HepG2 (cell line): ENCODE measurements at regions not wholly inside any gene's neighbourhood (a gene's known extent, or its start where the extent isn't known, plus 50 kb on each side); places are given as distances from the start of the nearest gene placed in this dataset.

Source experiments
- ATAC-seq: fragments of 200-7000 bp; cut with Tn5 transposase; 3 replicates; pipeline ENCODE4 v1.9.1; 2020; ENCODE audit warnings: mild to moderate bottlenecking, moderate library complexity
- BruUV-seq: library from RNA; stranded (reverse); fragments of 400-500 nt; replicated peaks from 2 replicates; lab custom pipeline; 2021; lab: Mats Ljungman, UMichigan
- CTCF ChIA-PET: fragments of 300-600 bp; formaldehyde crosslinking; extraction: SDS; loops from one replicate; lab custom pipeline; 2021; ENCODE audit warnings: low total read pairs, inconsistent platforms, low intra/inter-chr PET ratio; lab: Yijun Ruan, JAX
- POLR2A ChIA-PET: fragments of 350-600 bp; sonication (Branson Sonifier 250); formaldehyde crosslinking; loops from one replicate; lab custom pipeline; 2020; ENCODE audit warnings: antibody characterized with exemption, inconsistent platforms; lab: Yijun Ruan, JAX
- DNase-seq: peaks from one replicate; pipeline ENCODE4 v3.0.0-alpha.2; 2015; ENCODE audit warnings: low spot score
- FAIRE-seq: peaks from 3 replicates; lab custom pipeline; 2011; peaks lifted over from hg19 to GRCh38; lab: Jason Lieb, UNC
- H2AFZ ChIP-seq: one replicate; pipeline ENCODE4 v1.6.1; 2011; ENCODE audit warnings: low read length, inconsistent platforms
- H3K27ac ChIP-seq: fragments of 300-600 bp; 3 replicates; pipeline ENCODE4 v1.8.0; 2011; ENCODE audit warnings: mixed run types, mild to moderate bottlenecking, mixed read lengths, low read length, inconsistent platforms; ENCODE audit not compliant: insufficient read depth; ENCODE audit errors: extremely low read length
- H3K27me3 ChIP-seq, 2 experiments: fragments of 200-600 bp in 1 of 2; 2 replicates in 1 of 2; 3 replicates in 1 of 2; pipeline versions ENCODE4 v1.6.0 to v1.8.0; 2011; ENCODE audit warnings: low read length in 2 of 2, mild to moderate bottlenecking in 2 of 2, moderate library complexity in 2 of 2, inconsistent platforms in 1 of 2; ENCODE audit not compliant: insufficient read depth in 2 of 2, control insufficient read depth in 1 of 2
- H3K36me3 ChIP-seq, 2 experiments: fragments of 200-600 bp in 1 of 2; replicated peaks in 1 of 2; 2 replicates in 1 of 2; 3 replicates in 1 of 2; pipeline versions ENCODE4 v1.5.1 to v1.8.0; 2011; ENCODE audit warnings: low read length in 2 of 2, inconsistent platforms in 1 of 2; ENCODE audit not compliant: insufficient read depth in 2 of 2, control insufficient read depth in 1 of 2
- H3K4me1 ChIP-seq: 2 replicates; pipeline ENCODE4 v1.5.1; 2012; ENCODE audit warnings: low read length, inconsistent platforms; ENCODE audit not compliant: insufficient read depth
- H3K4me2 ChIP-seq: 2 replicates; pipeline ENCODE4 v1.6.0; 2011; ENCODE audit warnings: low read depth, low read length, inconsistent platforms
- H3K4me3 ChIP-seq, 3 experiments: fragments of 200-600 bp in 1 of 3; sonication (generic), shearing (Covaris generic) in 1 of 3; replicated peaks in 1 of 3; 2 replicates each; pipeline ENCODE4 v1.5.1; 2011 to 2016; ENCODE audit warnings: low read length in 3 of 3, inconsistent platforms in 2 of 3, low read depth in 2 of 3, mild to moderate bottlenecking in 2 of 3, control low read depth in 1 of 3, mixed read lengths in 1 of 3; ENCODE audit not compliant: insufficient read depth in 1 of 3
- H3K79me2 ChIP-seq: one replicate; pipeline ENCODE4 v1.6.1; 2011; ENCODE audit warnings: low read length, inconsistent platforms; ENCODE audit not compliant: insufficient read depth
- H3K9ac ChIP-seq: 2 replicates; pipeline ENCODE4 v1.6.0; 2011; ENCODE audit warnings: mild to moderate bottlenecking, low read depth, low read length, inconsistent platforms; ENCODE audit not compliant: insufficient read depth
- H3K9me3 ChIP-seq: 2 replicates; pipeline ENCODE4 v1.5.1; 2012; ENCODE audit warnings: mild to moderate bottlenecking, low read length
- H4K20me1 ChIP-seq: 2 replicates; pipeline ENCODE4 v1.6.0; 2011; ENCODE audit warnings: inconsistent platforms, mild to moderate bottlenecking, low read length, moderate library complexity; ENCODE audit not compliant: insufficient read depth
- FIP1L1 ChIP-seq: fragments of 200-400 bp; formaldehyde crosslinking; IDR thresholded peaks from 2 replicates; pipeline ENCODE4 v1.6.1; 2018; ENCODE audit warnings: low read depth, mild to moderate bottlenecking, low read length, moderate library complexity, borderline replicate concordance; ENCODE audit not compliant: insufficient read depth
- FOXK1 ChIP-seq: sonication (generic); formaldehyde crosslinking; IDR thresholded peaks from 2 replicates; pipeline ENCODE4 v1.4.0; 2020; ENCODE audit warnings: low read depth, missing genetic modification reagents, borderline replicate concordance
- GATAD1 ChIP-seq: IDR thresholded peaks from 2 replicates; pipeline ENCODE4 v1.6.1; 2016; ENCODE audit warnings: missing genetic modification reagents, missing compliant biosample characterization
- HNF1A ChIP-seq, 2 experiments: sonication (generic) in 1 of 2; formaldehyde crosslinking in 1 of 2; IDR thresholded peaks; 2 replicates each; pipeline versions ENCODE4 v1.4.0 to v1.6.1; 2016 to 2020; ENCODE audit warnings: borderline replicate concordance in 1 of 2, low read depth in 1 of 2, mild to moderate bottlenecking in 1 of 2, missing genetic modification reagents in 1 of 2
- KLF6 ChIP-seq: IDR thresholded peaks from 2 replicates; pipeline ENCODE4 v1.8.0; 2016; ENCODE audit warnings: missing biosample characterization, missing genetic modification reagents
- POGK ChIP-seq: sonication (generic); formaldehyde crosslinking; conservative IDR thresholded peaks from 2 replicates; pipeline ENCODE4 v1.8.0; 2022; ENCODE audit warnings: mild to moderate bottlenecking, moderate library complexity, missing genetic modification reagents
- RXRB ChIP-seq: IDR thresholded peaks from 2 replicates; pipeline ENCODE4 v1.6.1; 2016; ENCODE audit warnings: borderline replicate concordance, missing genetic modification reagents, missing compliant biosample characterization
- SIN3A ChIP-seq: IDR thresholded peaks from 2 replicates; pipeline ENCODE4 v1.6.1; 2011; ENCODE audit warnings: low read depth, mild to moderate bottlenecking, control low read depth, low read length, borderline replicate concordance
- ZBTB42 ChIP-seq: sonication (generic); formaldehyde crosslinking; IDR thresholded peaks from 2 replicates; pipeline ENCODE4 v1.5.0; 2020; ENCODE audit warnings: mild to moderate bottlenecking, missing genetic modification reagents
- ZEB1 ChIP-seq: IDR thresholded peaks from 2 replicates; pipeline ENCODE4 v1.6.1; 2012; ENCODE audit warnings: mild to moderate bottlenecking, low read depth, inconsistent platforms; ENCODE audit not compliant: insufficient replicate concordance
- ZNF260 ChIP-seq: sonication (generic); formaldehyde crosslinking; IDR thresholded peaks from 2 replicates; pipeline ENCODE4 v1.4.0; 2020; ENCODE audit warnings: missing genetic modification reagents, low read depth, mild to moderate bottlenecking, borderline replicate concordance
- ZNF280B ChIP-seq: sonication (generic); formaldehyde crosslinking; IDR thresholded peaks from 2 replicates; pipeline ENCODE4 v1.5.0; 2020; ENCODE audit warnings: missing genetic modification reagents, mild to moderate bottlenecking, borderline replicate concordance
- ZNF337 ChIP-seq: sonication (generic); formaldehyde crosslinking; IDR thresholded peaks from 2 replicates; pipeline ENCODE4 v1.5.1; 2020; ENCODE audit warnings: missing genetic modification reagents, low read depth, mild to moderate bottlenecking, borderline replicate concordance
- WGBS: methylation state at CpG from one replicate; pipeline ENCODE4 v1.1.6; 2017; ENCODE audit warnings: low lambda C conversion rate; 5-methylcytosine and 5-hydroxymethylcytosine counted together
- in situ Hi-C: cut with HindIII; loops from 2 replicates; pipeline ENCODE4 v1.10.0; 2017; ENCODE audit warnings: low pct_unique_long_range_greater_than_20kb; ENCODE audit not compliant: extremely low pct_ligation_motif_present
- intact Hi-C: fragments of 100-400 bp; cut with micrococcal nuclease; formaldehyde crosslinking; loops from one replicate; pipeline ENCODE4 v1.10.0; 2022; ENCODE audit not compliant: unreplicated experiment

GRCh38 chr20:60974441-60974945, 277.6 kb upstream of the CDH4 start:
- in situ Hi-C loops (no loop called here), intact Hi-C loops (no loop called here)
- 23% methylated on average over 9 of the region's 9 CpGs for WGBS
- ATAC-seq (no peak), DNase-seq (no peak), FAIRE-seq (no peak)
- peaks cover 36% of the 10 kb centered on the region for H3K9me3 ChIP-seq
- BruUV-seq: no TSS peak
- no peak overlapping the region for H3K4me3 ChIP-seq
- no peak overlapping the region for H3K4me2 ChIP-seq
- no peak overlapping the region for H2AFZ ChIP-seq
- TF ChIP-seq SIN3A (no peak), RXRB (CRISPR knock-in tag) (no peak), ZNF260 (CRISPR knock-in tag) (no peak), POGK (CRISPR knock-in tag) (no peak), KLF6 (CRISPR knock-in tag) (no peak), FOXK1 (CRISPR knock-in tag) (no peak), ZNF337 (CRISPR knock-in tag) (no peak), GATAD1 (no peak), ZNF280B (CRISPR knock-in tag) (no peak), ZBTB42 (CRISPR knock-in tag) (no peak), ZEB1 (no peak), FIP1L1 (no peak), HNF1A (IDR thresholded peaks at IDR 0.05; ENCODE audit: low read depth) (no peak), HNF1A (CRISPR knock-in tag; IDR thresholded peaks at IDR 0.05; ENCODE audit: borderline replicate concordance) (no peak)
- no peaks in the 10 kb centered on the region for H3K4me1 ChIP-seq
- peaks cover 0 to 5% of the 10 kb centered on the region in 2 experiments; a peak in 1 of 5 replicates for H3K27me3 ChIP-seq
- H3K9ac ChIP-seq: no peak overlapping the region
- no peaks in the 10 kb centered on the region for H3K36me3 ChIP-seq
- H3K79me2 ChIP-seq: no peaks in the 10 kb centered on the region
- ChIA-PET CTCF (no interaction called here), POLR2A (no interaction called here)
- no peaks in the 10 kb centered on the region for H4K20me1 ChIP-seq
- no peak overlapping the region for H3K27ac ChIP-seq
